DMS79 (cell line): ENCODE measurements at regions not wholly inside any gene's neighbourhood (a gene's known extent, or its start where the extent isn't known, plus 50 kb on each side); places are given as distances from the start of the nearest gene placed in this dataset.
"Not testable (repeated sequence)": the region's sequence is repeated elsewhere in the genome, so short reads cannot be mapped to it uniquely, and the experiment has no call there.

Experiments used
- DNase-seq: peaks from one replicate; lab custom pipeline; 2025; lab: John Stamatoyannopoulos, UW

DNA sequence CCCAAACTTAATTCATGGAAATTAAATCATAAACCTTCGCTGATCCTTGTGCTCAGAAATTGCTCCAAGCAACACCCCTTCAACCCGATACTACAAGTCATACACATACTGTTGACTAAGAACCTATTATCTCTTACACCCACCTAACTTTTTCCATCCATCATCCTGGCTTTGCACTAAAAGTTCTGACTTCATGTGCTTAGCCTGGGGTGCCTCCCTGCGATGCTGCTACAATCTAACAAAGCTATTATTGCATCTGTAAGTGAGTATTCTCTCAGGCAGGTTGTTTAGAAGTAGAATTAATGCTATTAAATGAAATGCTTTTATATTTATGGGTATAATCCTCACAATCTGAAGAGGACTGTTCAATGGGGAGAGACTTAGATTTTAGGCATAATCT is 619.8 kb downstream of the CCDC85A start:
- DNase-seq, result no peak

- no peak for DNase-seq
Measured at GRCh38 chr2:56806924-56807323, 623.1 kb downstream of the CCDC85A start.

DNA sequence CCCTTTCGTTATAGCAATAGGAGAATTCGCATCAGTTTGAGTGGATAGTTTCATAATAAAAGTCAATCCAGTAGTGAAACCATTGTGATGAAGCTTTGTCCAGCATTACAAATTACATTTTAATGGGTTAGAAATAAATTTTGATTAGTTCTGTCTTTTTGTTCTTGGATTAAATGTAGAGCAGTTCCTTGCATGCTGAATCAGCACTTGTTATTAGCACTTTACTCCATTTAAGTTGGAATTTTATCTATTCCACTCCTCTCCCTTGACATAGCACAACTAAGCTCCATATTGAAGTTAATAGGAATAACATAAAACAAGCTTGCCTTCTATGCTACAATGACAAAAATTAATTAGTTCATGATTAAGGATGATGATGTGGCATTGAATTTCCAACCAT is 624.1 kb downstream of the CCDC85A start:
- no peak for DNase-seq

GRCh38 chr2:56811401-56811800 is 627.6 kb downstream of the CCDC85A start:
- DNase-seq, result no peak

GRCh38 chr2:56812432-56812831 is 628.6 kb downstream of the CCDC85A start:
- no peak for DNase-seq

DNA sequence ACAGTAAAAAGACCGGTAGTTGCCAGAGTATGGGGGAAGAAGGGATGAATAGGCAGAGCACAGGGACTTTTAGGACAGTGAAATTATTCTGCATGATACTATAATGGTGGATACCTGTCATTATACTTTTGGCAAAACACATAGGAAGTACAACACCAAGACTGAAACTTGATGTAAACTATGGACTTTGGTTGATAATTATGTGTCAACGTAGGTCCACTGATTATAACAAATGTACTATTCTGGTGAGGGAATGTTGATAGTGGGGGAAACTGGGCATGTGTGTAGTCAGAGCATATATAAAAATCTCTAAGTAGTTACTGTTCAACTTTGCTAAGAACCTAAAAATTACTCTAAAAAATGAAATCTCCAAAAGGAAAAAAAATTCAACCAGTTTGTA is 629.7 kb downstream of the CCDC85A start:
- no peak for DNase-seq

- no peak for DNase-seq
Measured at GRCh38 chr2:56816666-56817065, 632.9 kb downstream of the CCDC85A start.

DNA sequence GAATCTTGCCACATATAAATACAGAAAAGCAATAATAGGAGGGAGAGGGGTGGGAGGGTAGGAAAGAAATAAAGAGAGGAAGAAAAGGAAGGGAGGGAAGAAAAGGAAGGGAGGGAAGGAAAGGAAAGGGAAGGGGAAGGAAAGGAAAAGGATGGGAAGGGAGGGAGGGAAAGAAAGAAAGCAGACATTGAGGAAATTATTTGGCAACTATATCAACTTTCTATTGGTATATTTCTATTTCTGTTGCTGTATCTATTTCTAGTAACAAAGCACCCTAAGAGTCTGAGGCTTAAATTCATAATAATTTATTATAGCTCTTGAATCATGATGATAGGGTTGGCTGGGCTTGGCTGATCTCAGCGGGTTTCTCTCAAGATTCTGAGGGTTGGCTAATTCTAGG is 648.0 kb downstream of the CCDC85A start:
- no peak for DNase-seq

GRCh38 chr2:56834686-56835085 is 650.9 kb downstream of the CCDC85A start:
- no peak for DNase-seq

DNA sequence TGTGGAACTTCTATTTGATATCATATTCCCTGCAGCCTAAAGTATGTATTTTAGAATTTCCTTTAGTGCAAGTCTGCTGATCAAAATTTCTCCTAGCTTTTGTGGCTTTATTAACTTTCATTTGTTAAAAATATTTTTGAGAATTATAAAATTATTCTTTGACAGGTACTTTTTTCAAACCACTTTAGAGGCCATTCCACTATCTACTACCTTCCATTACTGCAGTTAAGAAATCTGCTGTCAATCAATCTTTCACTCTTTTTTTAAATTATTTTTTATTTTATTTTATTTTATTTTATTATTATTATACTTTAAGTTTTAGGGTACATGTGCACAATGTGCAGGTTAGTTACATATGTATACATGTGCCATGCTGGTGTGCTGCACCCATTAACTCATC is 656.2 kb downstream of the CCDC85A start:
- not testable (repeated sequence) for DNase-seq

GRCh38 chr2:56860991-56861390 is 677.2 kb downstream of the CCDC85A start:
- DNase-seq, result no peak

- no peak for DNase-seq
Measured at GRCh38 chr2:56871644-56872043, 687.9 kb downstream of the CCDC85A start.

- no peak for DNase-seq
Measured at GRCh38 chr2:56874717-56875116, 690.9 kb downstream of the CCDC85A start.

- no peak for DNase-seq
Measured at GRCh38 chr2:56889738-56890137, 705.9 kb downstream of the CCDC85A start.

- DNase-seq, result no peak
Measured at GRCh38 chr2:56892382-56892781, 708.6 kb downstream of the CCDC85A start.

DNA sequence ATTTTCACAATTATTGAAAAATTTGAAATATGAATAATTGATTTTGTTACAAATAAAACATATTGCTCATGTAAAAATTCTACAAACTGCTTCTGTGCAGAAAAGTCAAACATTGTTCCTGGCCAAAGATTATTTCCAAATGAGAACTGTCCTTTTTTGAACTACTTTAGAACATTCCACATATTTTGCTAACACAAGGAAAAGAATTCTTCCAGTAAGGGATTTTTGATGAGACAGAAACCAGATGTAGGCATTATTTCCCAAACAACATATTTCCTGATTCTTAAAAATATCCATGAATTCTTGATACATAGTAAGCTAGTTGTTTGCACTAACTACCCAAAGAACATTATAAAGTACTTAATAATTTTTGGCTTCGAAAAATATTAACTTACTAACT is 715.2 kb downstream of the CCDC85A start:
- DNase-seq, result no peak

GRCh38 chr2:56912490-56912889 is 728.7 kb downstream of the CCDC85A start:
- DNase-seq, result no peak

DNA sequence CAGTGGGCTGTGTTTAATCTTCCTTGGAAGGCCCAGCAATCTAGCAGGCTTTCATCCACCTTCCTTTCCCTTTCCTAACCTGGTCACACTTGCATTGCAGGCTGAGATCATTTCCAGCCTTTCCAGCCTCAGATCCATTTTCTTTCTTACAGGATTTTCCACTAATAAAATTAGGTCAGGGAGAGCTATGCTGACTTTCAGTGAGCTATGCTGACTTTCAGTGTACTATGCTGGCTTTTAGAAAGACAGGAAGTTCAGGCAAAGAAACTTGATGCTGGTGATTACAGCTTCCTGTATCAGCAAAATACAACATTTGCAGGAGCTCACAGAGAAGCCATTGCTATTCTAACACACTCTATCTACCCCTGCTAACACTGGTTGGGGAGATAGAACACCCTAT is 735.0 kb downstream of the CCDC85A start:
- no peak for DNase-seq

DNA sequence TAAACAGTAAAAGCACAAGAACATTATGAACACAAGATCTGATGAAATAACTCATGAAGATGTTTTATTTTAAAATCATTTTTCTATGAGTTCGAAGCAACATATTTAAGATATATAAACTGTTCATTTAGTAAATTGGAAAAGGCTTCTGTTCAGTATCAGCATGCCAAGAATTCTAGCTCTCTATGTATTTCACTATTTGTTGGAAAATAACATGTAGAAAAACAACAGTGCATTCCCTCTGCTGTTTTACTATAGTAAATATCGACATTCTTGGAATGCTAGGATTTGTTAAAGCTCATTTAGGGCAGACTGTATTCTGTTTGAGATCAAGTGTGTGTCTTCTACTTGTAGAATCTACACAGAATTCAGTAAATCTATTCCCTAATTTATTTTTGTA is 750.2 kb downstream of the CCDC85A start:
- DNase-seq, result no peak

GRCh38 chr2:56934866-56935265 is 751.1 kb downstream of the CCDC85A start:
- no peak for DNase-seq

GRCh38 chr2:56940054-56940453 is 756.3 kb downstream of the CCDC85A start:
- no peak for DNase-seq

- no peak for DNase-seq
Measured at GRCh38 chr2:56952871-56953270, 769.1 kb downstream of the CCDC85A start.

GRCh38 chr2:56960581-56960980 is 776.8 kb downstream of the CCDC85A start:
- DNase-seq, result no peak

DNA sequence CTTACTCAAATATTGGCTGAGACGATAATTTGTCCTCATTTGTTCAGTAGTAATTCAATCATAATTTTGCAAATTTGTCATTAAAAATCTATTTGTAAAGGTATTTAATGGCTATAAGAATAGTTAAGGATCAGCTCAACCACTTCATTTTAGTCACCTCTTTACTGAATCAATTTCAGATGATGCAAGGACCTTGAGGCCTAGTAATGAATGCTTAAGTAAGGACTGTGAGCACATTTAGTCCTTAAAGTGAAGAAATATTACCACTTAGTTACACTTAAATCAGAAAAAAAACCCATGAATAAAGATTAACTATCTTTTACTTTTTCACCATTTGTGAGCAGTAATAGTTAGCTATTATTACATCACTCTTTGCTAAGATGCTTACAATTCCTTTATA is 778.9 kb downstream of the CCDC85A start:
- DNase-seq, result no peak

GRCh38 chr2:56969513-56969912 is 785.7 kb downstream of the CCDC85A start:
- no peak for DNase-seq
